GM23338 (cell line): ENCODE measurements at regions not wholly inside any gene's neighbourhood (a gene's known extent, or its start where the extent isn't known, plus 50 kb on each side); places are given as distances from the start of the nearest gene placed in this dataset.
"Not testable (repeated sequence)": the region's sequence is repeated elsewhere in the genome, so short reads cannot be mapped to it uniquely, and the experiment has no call there.

ENCODE experiments used
- CREB1 ChIP-seq: fragments of 250-450 bp; sonication (Bioruptor Pico); IDR thresholded peaks from 2 replicates; pipeline ENCODE4 v1.5.0; 2020; ENCODE audit warnings: low read depth, mild to moderate bottlenecking, moderate library complexity
- EZH2 ChIP-seq: fragments of 200-600 bp; sonication (generic); IDR thresholded peaks from one replicate; pipeline ENCODE4 v1.8.0; 2017; ENCODE audit warnings: antibody characterized with exemption, mild to moderate bottlenecking, low read depth; ENCODE audit not compliant: unreplicated experiment
- EZH2phosphoT487 ChIP-seq: fragments of 200-600 bp; sonication (generic); IDR thresholded peaks from one replicate; pipeline ENCODE4 v1.8.1; 2018; ENCODE audit warnings: antibody characterized with exemption; ENCODE audit not compliant: unreplicated experiment
- JUNB ChIP-seq: IDR thresholded peaks from one replicate; pipeline ENCODE4 v1.6.1; 2016; ENCODE audit warnings: antibody characterized with exemption; ENCODE audit not compliant: unreplicated experiment
- NANOG ChIP-seq: IDR thresholded peaks from 2 replicates; pipeline ENCODE4 v1.6.1; 2016; ENCODE audit warnings: antibody characterized with exemption, borderline replicate concordance
- POLR2AphosphoS5 ChIP-seq: IDR thresholded peaks from 2 replicates; pipeline ENCODE4 v1.6.1; 2016; ENCODE audit warnings: antibody characterized with exemption, low read depth
- STAT1 ChIP-seq: IDR thresholded peaks from one replicate; pipeline ENCODE4 v1.6.1; 2016; ENCODE audit warnings: antibody characterized with exemption; ENCODE audit not compliant: unreplicated experiment
- ZNF114 ChIP-seq: fragments of 250-450 bp; sonication (Bioruptor Pico); IDR thresholded peaks from 2 replicates; pipeline ENCODE4 v1.5.0; 2020; ENCODE audit warnings: mild to moderate bottlenecking, moderate library complexity
- ZNF331 ChIP-seq: fragments of 250-450 bp; sonication (Bioruptor Pico); IDR thresholded peaks from 2 replicates; pipeline ENCODE4 v1.5.0; 2020; ENCODE audit warnings: low read depth, mild to moderate bottlenecking, moderate library complexity
- TF ChIP-seq, protein P1 (sequence below), 2 experiments: fragments of 200-600 bp in 1 of 2; sonication (generic) in 1 of 2; conservative IDR thresholded peaks; 2 replicates each; pipeline versions ENCODE4 v1.5.1 to v1.6.1; 2016 to 2017; ENCODE audit warnings: antibody characterized with exemption in 2 of 2, low read depth in 2 of 2, mild to moderate bottlenecking in 2 of 2, moderate library complexity in 1 of 2
- TF ChIP-seq, protein P2 (sequence below): IDR thresholded peaks from one replicate; pipeline ENCODE4 v1.6.1; 2018; ENCODE audit warnings: antibody characterized with exemption; ENCODE audit not compliant: unreplicated experiment
- TF ChIP-seq, protein P3 (sequence below): IDR thresholded peaks from 2 replicates; pipeline ENCODE4 v1.6.1; 2016; ENCODE audit warnings: antibody characterized with exemption

DNA sequence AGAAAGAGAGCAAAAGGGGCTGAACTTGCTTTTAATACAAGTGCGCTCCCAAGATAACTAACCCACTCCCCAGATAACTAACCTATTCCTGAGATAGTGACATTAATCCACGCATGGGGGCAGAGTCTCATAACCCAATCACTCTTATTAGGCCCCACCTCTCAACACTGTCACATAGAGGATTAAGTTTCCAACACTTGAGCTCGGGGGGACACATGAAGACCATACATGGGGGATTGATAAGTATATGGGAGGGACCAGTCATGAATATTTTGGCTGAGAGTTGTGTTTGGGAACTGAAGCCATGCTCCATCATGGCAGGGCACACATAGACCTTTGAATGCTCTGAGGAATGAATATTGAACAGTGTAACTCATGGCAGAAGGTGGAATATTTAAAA lies 4217.3 kb upstream of the OR11H1 start:
- not testable (repeated sequence) for TF ChIP-seq NANOG; EZH2; ZNF114 (CRISPR knock-in tag); POLR2AphosphoS5; EZH2phosphoT487; CREB1 (CRISPR knock-in tag); ZNF331 (CRISPR knock-in tag); JUNB; STAT1
- TF ChIP-seq, protein P1, sequence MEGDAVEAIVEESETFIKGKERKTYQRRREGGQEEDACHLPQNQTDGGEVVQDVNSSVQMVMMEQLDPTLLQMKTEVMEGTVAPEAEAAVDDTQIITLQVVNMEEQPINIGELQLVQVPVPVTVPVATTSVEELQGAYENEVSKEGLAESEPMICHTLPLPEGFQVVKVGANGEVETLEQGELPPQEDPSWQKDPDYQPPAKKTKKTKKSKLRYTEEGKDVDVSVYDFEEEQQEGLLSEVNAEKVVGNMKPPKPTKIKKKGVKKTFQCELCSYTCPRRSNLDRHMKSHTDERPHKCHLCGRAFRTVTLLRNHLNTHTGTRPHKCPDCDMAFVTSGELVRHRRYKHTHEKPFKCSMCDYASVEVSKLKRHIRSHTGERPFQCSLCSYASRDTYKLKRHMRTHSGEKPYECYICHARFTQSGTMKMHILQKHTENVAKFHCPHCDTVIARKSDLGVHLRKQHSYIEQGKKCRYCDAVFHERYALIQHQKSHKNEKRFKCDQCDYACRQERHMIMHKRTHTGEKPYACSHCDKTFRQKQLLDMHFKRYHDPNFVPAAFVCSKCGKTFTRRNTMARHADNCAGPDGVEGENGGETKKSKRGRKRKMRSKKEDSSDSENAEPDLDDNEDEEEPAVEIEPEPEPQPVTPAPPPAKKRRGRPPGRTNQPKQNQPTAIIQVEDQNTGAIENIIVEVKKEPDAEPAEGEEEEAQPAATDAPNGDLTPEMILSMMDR (conservative IDR thresholded peaks at IDR 0.05; ENCODE audit: low read depth in 2 of 2) = not testable (repeated sequence)
- TF ChIP-seq, protein P2, sequence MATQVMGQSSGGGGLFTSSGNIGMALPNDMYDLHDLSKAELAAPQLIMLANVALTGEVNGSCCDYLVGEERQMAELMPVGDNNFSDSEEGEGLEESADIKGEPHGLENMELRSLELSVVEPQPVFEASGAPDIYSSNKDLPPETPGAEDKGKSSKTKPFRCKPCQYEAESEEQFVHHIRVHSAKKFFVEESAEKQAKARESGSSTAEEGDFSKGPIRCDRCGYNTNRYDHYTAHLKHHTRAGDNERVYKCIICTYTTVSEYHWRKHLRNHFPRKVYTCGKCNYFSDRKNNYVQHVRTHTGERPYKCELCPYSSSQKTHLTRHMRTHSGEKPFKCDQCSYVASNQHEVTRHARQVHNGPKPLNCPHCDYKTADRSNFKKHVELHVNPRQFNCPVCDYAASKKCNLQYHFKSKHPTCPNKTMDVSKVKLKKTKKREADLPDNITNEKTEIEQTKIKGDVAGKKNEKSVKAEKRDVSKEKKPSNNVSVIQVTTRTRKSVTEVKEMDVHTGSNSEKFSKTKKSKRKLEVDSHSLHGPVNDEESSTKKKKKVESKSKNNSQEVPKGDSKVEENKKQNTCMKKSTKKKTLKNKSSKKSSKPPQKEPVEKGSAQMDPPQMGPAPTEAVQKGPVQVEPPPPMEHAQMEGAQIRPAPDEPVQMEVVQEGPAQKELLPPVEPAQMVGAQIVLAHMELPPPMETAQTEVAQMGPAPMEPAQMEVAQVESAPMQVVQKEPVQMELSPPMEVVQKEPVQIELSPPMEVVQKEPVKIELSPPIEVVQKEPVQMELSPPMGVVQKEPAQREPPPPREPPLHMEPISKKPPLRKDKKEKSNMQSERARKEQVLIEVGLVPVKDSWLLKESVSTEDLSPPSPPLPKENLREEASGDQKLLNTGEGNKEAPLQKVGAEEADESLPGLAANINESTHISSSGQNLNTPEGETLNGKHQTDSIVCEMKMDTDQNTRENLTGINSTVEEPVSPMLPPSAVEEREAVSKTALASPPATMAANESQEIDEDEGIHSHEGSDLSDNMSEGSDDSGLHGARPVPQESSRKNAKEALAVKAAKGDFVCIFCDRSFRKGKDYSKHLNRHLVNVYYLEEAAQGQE = not testable (repeated sequence)
- TF ChIP-seq, protein P3, sequence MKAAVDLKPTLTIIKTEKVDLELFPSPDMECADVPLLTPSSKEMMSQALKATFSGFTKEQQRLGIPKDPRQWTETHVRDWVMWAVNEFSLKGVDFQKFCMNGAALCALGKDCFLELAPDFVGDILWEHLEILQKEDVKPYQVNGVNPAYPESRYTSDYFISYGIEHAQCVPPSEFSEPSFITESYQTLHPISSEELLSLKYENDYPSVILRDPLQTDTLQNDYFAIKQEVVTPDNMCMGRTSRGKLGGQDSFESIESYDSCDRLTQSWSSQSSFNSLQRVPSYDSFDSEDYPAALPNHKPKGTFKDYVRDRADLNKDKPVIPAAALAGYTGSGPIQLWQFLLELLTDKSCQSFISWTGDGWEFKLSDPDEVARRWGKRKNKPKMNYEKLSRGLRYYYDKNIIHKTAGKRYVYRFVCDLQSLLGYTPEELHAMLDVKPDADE = not testable (repeated sequence)
